ENCODE measurements at regions not wholly inside any gene's neighbourhood (a gene's known extent, or its start where the extent isn't known, plus 50 kb on each side); places are given as distances from the start of the nearest gene placed in this dataset.

- no peak for TF ChIP-seq CTCF (IDR thresholded peaks at IDR 0.05)
- TF ChIP-seq ZFX (IDR thresholded peaks at IDR 0.05; ENCODE audit: borderline replicate concordance): no peak
Observed at GRCh38 chr4:177242651-177243286, 66.9 kb upstream of the NEIL3 start.
